ENCODE measurements at regions not wholly inside any gene's neighbourhood (a gene's known extent, or its start where the extent isn't known, plus 50 kb on each side); places are given as distances from the start of the nearest gene placed in this dataset.
"Not testable (repeated sequence)": the region's sequence is repeated elsewhere in the genome, so short reads cannot be mapped to it uniquely, and the experiment has no call there.

DNA sequence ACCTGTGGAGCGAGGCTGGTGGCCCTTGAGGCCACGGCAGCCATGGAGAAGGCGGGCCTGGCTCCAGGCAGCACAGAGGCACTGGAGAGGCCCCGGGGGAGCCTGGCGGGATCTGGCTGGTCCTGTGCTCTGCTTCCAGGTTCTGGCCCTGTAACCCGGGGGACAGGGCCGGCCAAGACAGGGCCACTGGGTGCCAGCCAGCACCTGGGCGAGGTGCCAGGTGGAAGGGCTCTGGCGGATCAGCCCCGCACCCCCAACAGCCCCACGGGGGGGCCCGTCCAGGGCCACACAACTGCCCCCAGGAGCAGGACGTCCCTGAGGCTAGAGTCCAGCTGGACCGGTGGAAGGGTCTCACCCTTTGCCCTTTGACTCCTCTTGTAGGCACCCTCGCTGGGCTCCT, 574.1 kb upstream of the C9orf72 start:
- TF ChIP-seq CTCF (IDR thresholded peaks at IDR 0.05; ENCODE audit: control extremely low read depth in 1 of 3, insufficient read depth in 1 of 3, low read depth in 1 of 3, low read length in 3 of 3); YY1 (IDR thresholded peaks at IDR 0.05; ENCODE audit: low read depth, low read length); EZH2 (IDR thresholded peaks at IDR 0.05; ENCODE audit: low read depth, low read length, severe bottlenecking); TEAD4 (IDR thresholded peaks at IDR 0.05; ENCODE audit: low read depth, low read length); POLR2AphosphoS5 (IDR thresholded peaks at IDR 0.05; ENCODE audit: low read depth, low read length); SP2 (IDR thresholded peaks at IDR 0.05; ENCODE audit: low read length): not testable (repeated sequence)
